ENCODE measurements at regions not wholly inside any gene's neighbourhood (a gene's known extent, or its start where the extent isn't known, plus 50 kb on each side); places are given as distances from the start of the nearest gene placed in this dataset.

GRCh38 chr5:81820863-81821262 is 70.0 kb upstream of the SSBP2 start:
- CTCF ChIA-PET (ENCODE audit: unreplicated experiment), result no interaction called here
- no TSS peak for BruUV-seq (replicated peaks)

DNA sequence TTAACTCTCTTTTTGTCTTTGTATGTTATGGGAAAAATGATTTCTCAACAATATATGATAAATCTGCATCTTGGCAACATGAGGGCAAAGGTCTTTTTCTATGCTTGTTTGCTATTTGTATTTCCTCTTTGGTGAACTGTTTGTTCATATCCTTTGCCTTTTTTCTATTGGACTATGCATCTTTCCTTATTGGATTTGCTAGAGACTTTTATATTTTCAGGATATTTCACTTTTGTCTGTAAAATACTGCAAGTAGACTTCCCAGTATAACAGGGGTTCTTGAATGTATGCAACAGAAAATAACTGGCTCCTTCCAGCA is 69.4 kb upstream of the SSBP2 start:
- Histone ChIP-seq H4K20me1 (ENCODE audit: insufficient read depth, low read length) (no peaks in the 10 kb centered on the region), H3K4me3 (ENCODE audit: low read depth, low read length, poor library complexity, severe bottlenecking) (no peak overlapping the region), H3K4me2 (ENCODE audit: low read length) (no peak overlapping the region), H3K4me1 (ENCODE audit: insufficient read depth, low read length, poor library complexity, severe bottlenecking) (no peaks in the 10 kb centered on the region), H3K79me2 (ENCODE audit: insufficient read depth, low read depth, low read length) (no peaks in the 10 kb centered on the region), H2AFZ (ENCODE audit: low read length) (no peak overlapping the region), H3K36me3 (ENCODE audit: insufficient read depth, low read length) (no peaks in the 10 kb centered on the region), H3K27ac (ENCODE audit: low read depth, low read length, poor library complexity, severe bottlenecking) (no peak overlapping the region), H3K9me3 (ENCODE audit: low read length) (no peaks in the 10 kb centered on the region), H3K9me2 (ENCODE audit: insufficient read depth, low read length) (no peaks in the 10 kb centered on the region)
- DNase-seq (ENCODE audit: low spot score), result no peak
- intact Hi-C loops (cut with micrococcal nuclease; ENCODE audit: unreplicated experiment), result no loop called here
- ChIA-PET CTCF (ENCODE audit: unreplicated experiment) (no interaction called here), POLR2A (no interaction called here)
- TF ChIP-seq, protein P1, sequence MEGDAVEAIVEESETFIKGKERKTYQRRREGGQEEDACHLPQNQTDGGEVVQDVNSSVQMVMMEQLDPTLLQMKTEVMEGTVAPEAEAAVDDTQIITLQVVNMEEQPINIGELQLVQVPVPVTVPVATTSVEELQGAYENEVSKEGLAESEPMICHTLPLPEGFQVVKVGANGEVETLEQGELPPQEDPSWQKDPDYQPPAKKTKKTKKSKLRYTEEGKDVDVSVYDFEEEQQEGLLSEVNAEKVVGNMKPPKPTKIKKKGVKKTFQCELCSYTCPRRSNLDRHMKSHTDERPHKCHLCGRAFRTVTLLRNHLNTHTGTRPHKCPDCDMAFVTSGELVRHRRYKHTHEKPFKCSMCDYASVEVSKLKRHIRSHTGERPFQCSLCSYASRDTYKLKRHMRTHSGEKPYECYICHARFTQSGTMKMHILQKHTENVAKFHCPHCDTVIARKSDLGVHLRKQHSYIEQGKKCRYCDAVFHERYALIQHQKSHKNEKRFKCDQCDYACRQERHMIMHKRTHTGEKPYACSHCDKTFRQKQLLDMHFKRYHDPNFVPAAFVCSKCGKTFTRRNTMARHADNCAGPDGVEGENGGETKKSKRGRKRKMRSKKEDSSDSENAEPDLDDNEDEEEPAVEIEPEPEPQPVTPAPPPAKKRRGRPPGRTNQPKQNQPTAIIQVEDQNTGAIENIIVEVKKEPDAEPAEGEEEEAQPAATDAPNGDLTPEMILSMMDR (conservative IDR thresholded peaks at IDR 0.05; ENCODE audit: low read length), result no peak
- no peak for TF ChIP-seq EZH2phosphoT487 (IDR thresholded peaks at IDR 0.05; ENCODE audit: borderline replicate concordance, low read depth, low read length)
- no TSS peak for BruUV-seq (replicated peaks)

More at GRCh38 chr5:81820863-81821262, 70.0 kb upstream of the SSBP2 start:
- TF ChIP-seq, protein P1 (conservative IDR thresholded peaks at IDR 0.05; ENCODE audit: low read length), result no peak
- H3K9me3 ChIP-seq (ENCODE audit: low read length), result no peaks in the 10 kb centered on the region
- H3K9me2 ChIP-seq (ENCODE audit: insufficient read depth, low read length), result no peaks in the 10 kb centered on the region
- no peaks in the 10 kb centered on the region for H3K36me3 ChIP-seq (ENCODE audit: insufficient read depth, low read length)
- H3K4me1 ChIP-seq (ENCODE audit: insufficient read depth, low read length, poor library complexity, severe bottlenecking), result no peaks in the 10 kb centered on the region
- POLR2A ChIA-PET, result interaction anchor here (0.9 kb wide), 1 partner anchor 39 kb away, joined by 6 read pairs; no protein-coding TSS in a partner anchor
- no peak overlapping the region for H3K4me3 ChIP-seq (ENCODE audit: low read depth, low read length, poor library complexity, severe bottlenecking)
- no peaks in the 10 kb centered on the region for H4K20me1 ChIP-seq (ENCODE audit: insufficient read depth, low read length)
- intact Hi-C loops (cut with micrococcal nuclease; ENCODE audit: unreplicated experiment), result no loop called here
- H3K27ac ChIP-seq (ENCODE audit: low read depth, low read length, poor library complexity, severe bottlenecking), result no peak overlapping the region
- DNase-seq (ENCODE audit: low spot score), result no peak
- no peak overlapping the region for H3K4me2 ChIP-seq (ENCODE audit: low read length)
- no peak overlapping the region for H2AFZ ChIP-seq (ENCODE audit: low read length)
- no peaks in the 10 kb centered on the region for H3K79me2 ChIP-seq (ENCODE audit: insufficient read depth, low read depth, low read length)

- intact Hi-C loops (cut with micrococcal nuclease; ENCODE audit: unreplicated experiment), result no loop called here
- no TSS peak for BruUV-seq (replicated peaks)
Observed at GRCh38 chr5:81819556-81820317, 68.8 kb upstream of the SSBP2 start.

More at GRCh38 chr5:81819556-81820317, 68.8 kb upstream of the SSBP2 start:
- Histone ChIP-seq H3K4me3 (ENCODE audit: low read depth, low read length, poor library complexity, severe bottlenecking) (no peak overlapping the region), H3K9me2 (ENCODE audit: insufficient read depth, low read length) (no peaks in the 10 kb centered on the region), H3K27ac (ENCODE audit: low read depth, low read length, poor library complexity, severe bottlenecking) (no peak overlapping the region), H3K4me1 (ENCODE audit: insufficient read depth, low read length, poor library complexity, severe bottlenecking) (no peaks in the 10 kb centered on the region), H3K36me3 (ENCODE audit: insufficient read depth, low read length) (no peaks in the 10 kb centered on the region), H3K79me2 (ENCODE audit: insufficient read depth, low read depth, low read length) (no peaks in the 10 kb centered on the region), H4K20me1 (ENCODE audit: insufficient read depth, low read length) (no peaks in the 10 kb centered on the region), H2AFZ (ENCODE audit: low read length) (no peak overlapping the region), H3K9me3 (ENCODE audit: low read length) (no peaks in the 10 kb centered on the region), H3K4me2 (ENCODE audit: low read length) (no peak overlapping the region)
- ChIA-PET POLR2A (no interaction called here), CTCF (ENCODE audit: unreplicated experiment) (no interaction called here)
- no peak for DNase-seq (ENCODE audit: low spot score)
- TF ChIP-seq EZH2phosphoT487 (IDR thresholded peaks at IDR 0.05; ENCODE audit: borderline replicate concordance, low read depth, low read length), result no peak
